Inflammatory macrophage (primary cell): ENCODE measurements at regions not wholly inside any gene's neighbourhood (a gene's known extent, or its start where the extent isn't known, plus 50 kb on each side); places are given as distances from the start of the nearest gene placed in this dataset.
"Not testable (repeated sequence)": the region's sequence is repeated elsewhere in the genome, so short reads cannot be mapped to it uniquely, and the experiment has no call there.

ENCODE experiments used
- DNase-seq, 2 donors: peaks; one replicate each; pipeline ENCODE4 v3.0.0-alpha.2; 2020 to 2022

DNA sequence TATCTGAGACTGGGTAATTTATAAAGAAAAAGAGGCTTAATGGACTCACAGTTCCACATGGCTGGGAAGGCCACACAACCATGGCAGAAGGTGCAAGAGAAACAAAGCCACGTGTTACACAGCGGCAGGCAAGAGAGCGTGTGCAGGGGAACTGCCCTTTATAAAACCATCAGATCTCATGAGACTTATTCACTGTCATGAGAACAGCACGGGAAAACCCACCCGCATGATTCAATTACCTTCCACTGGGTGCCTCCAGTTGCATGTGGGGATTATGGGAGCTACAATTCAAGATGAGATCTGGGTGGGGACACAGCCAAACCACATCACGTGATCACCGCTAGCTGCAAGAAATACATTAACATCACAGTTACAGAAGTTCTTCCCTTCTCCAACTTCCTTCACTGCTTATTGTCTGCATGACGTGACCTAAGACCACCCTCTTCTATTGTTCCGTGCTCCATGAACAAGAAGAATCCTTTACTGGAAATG is 84.9 kb upstream of the SMARCA2 start:
- not testable (repeated sequence) for DNase-seq

GRCh38 chr9:1938135-1938534 is 77.0 kb upstream of the SMARCA2 start:
- DNase-seq: no peak

DNA sequence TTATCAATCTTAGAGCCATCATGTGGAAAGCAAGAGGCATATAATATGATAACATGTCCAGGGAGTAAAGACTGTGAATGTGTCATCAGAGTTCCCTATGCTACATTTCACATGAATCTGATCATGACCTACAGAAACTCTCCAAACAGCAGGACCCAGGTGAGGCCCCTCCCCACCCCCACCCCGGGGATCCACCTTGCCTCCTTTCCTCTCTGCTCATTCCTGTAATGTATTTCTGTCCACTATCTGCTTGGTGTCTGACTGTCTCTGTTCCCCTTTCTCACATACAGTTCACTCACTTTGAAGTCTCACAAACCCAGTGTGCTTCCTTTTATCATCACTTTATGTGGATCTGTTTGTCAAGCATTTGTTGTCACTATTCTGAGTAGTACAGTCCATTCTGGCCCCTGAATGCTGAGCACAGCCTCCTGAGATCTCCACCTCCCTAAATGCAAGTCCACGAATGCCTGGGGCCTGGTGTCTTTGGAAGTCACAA is 76.4 kb upstream of the SMARCA2 start:
- no peak for DNase-seq

GRCh38 chr9:1939466-1939865 is 75.7 kb upstream of the SMARCA2 start:
- no peak for DNase-seq

GRCh38 chr9:1939926-1940368 is 75.2 kb upstream of the SMARCA2 start:
- DNase-seq: no peak

DNA sequence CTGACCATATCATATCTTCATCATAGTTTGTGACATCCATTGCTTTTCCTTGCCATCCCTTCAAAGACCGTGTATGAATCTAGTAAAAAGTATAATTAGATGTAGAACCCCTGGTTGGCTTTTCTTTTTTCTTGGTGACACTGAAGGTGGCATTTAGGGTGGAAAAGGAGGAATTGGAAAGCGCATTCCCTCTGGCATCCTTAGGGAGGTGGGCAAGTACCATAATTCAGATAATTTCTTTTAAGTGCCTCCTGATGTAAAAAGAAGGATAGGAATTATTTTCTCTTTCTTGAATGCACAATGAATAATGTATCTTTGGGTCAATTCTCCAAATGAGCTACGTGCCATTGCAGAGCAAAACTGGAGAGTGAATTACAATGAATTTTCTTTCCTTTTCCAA is 73.2 kb upstream of the SMARCA2 start:
- no peak for DNase-seq

- DNase-seq: no peak
Observed at GRCh38 chr9:1946526-1947283, 68.4 kb upstream of the SMARCA2 start.

DNA sequence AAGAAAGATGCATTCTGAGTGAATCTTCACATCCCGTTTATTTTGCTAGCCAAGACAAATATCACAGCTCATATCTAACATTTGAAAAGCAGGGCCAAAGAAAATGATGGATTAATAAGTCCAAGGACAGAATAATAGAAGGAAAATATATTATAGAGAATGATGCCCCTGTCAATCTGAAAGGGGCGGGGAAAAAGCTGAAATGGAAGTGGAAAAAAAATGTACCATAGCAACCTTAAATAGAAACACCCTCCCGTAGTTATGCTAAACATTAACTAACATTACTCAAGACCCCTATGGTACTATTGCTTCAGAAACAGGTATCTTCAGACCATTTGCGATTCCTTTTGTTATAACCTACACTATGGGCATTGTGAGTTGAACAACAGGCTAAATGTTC is 67.7 kb upstream of the SMARCA2 start:
- DNase-seq: no peak

GRCh38 chr9:1948541-1948940 is 66.6 kb upstream of the SMARCA2 start:
- no peak for DNase-seq

DNA sequence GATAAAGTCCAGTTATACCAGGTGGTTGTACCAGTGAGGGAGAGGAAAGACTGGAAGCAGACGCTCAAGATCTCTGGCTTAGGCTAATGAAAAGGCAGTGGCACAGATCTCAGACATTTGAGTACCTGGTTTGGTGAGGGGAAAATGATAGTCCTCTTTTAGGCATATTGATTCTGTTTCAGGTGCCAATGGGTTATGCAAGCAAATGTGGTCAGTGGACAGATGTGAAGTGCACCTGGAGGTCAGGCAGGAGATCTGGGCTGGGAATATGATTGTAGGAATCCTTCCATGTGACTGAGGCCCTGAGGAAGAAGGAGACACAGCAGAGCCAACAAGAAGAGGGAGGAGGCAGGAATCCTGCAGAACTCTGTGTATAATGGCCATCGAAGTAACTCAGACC is 63.7 kb upstream of the SMARCA2 start:
- no peak for DNase-seq

DNA sequence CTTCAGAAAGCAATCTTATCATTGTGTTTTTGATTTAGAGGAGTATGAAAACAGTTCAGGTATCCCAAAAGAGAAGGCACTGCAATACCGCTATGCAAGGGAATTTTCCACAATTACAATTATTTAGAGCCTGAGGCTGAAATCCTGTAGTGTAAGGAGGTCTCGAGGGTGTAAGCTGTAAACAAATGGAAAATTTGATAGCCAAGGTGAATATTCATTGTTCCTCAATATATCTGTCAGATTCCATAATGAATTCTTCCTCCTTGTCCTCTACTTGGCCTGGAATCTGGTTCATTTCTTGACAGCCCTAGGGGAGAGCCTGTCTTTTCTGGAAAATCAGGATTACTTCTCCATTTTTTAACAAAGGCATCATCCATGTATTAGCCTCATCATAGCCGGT is 63.1 kb upstream of the SMARCA2 start:
- no peak for DNase-seq

DNA sequence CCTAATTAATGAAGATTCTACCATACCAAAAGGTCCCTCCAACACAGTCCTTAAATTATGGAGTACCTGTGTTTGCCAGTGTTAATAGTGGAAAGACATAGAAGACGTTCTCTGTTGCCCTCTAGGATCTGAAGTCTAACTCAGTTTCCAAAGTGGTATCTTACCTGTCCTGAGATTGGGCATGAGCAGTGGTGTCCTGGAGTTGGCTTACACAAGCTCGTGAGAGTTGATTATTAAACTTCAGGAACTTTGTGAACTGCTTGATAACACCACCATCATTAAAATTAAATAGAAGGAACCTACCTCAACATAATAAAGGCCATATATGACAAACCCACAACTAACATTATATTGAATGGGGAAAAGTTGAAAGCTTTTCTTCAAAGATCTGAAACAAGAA is 60.9 kb upstream of the SMARCA2 start:
- no peak for DNase-seq

- no peak for DNase-seq
Observed at GRCh38 chr9:1956958-1957357, 58.2 kb upstream of the SMARCA2 start.

- no peak for DNase-seq
Observed at GRCh38 chr9:1957856-1958255, 57.3 kb upstream of the SMARCA2 start.

DNA sequence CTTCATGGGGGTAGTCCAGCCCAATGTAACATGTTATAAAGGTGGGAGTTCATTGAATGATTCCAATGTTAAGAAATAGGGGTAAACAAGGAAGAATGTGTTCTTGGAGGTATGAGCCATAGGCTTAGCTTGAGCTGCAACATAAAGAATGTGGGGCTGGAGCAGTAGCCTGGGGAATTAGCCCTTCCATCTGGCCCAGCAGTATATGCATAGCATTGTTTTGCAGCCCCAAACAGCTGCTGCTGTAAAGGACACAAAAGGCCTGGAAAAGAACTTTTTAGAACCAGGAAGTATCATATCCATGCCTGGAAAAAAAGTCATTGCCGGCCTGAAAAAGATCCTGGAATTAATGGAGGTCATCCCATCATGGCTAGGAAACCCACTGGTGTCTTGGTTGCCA is 55.8 kb upstream of the SMARCA2 start:
- no peak for DNase-seq

GRCh38 chr9:1960342-1961042 is 54.7 kb upstream of the SMARCA2 start:
- DNase-seq: no peak

DNA sequence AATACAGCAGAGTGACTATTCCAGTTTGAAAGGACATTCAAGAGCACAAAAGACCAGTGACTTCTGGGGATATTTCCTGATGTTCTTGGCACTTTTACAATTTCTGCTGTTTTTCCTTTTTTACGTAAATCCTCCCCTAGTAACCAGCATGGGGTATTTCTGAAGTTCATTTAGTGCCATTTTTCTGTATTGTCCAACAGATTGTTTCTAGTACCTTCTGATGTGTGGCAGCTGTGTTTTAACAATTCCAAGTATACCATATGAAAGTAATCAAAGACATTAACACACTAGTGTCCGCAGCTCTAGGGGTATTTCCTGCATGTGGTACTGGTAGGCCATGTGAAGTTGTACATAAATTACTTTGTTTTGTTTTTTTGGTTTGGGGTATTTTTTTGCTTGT is 53.0 kb upstream of the SMARCA2 start:
- DNase-seq: no peak

- no peak for DNase-seq
Observed at GRCh38 chr9:1962588-1963106, 52.5 kb upstream of the SMARCA2 start.

- no peak for DNase-seq
Observed at GRCh38 chr9:1964093-1964492, 51.1 kb upstream of the SMARCA2 start.
